ENCODE measurements at regions not wholly inside any gene's neighbourhood (a gene's known extent, or its start where the extent isn't known, plus 50 kb on each side); places are given as distances from the start of the nearest gene placed in this dataset.
A peak's percentile ranks its signal among the peaks of the same experiment; 100 is the strongest.

- H3K4me1 ChIP-seq, result no peaks in the 10 kb centered on the region
- peaks cover 0 to 11% of the 10 kb centered on the region in 2 donors for H3K9me3 ChIP-seq
- H3K4me3 ChIP-seq, result no peak overlapping the region
- no peak for TF ChIP-seq POLR2A (IDR thresholded peaks at IDR 0.05)
- TF ChIP-seq POLR2AphosphoS5 (IDR thresholded peaks at IDR 0.05), result no peak
- no peak for TF ChIP-seq CTCF (IDR thresholded peaks at IDR 0.05)
- no peak overlapping the region for H3K27ac ChIP-seq
- H3K36me3 ChIP-seq, result no peaks in the 10 kb centered on the region
- peaks cover 0 to 20% of the 10 kb centered on the region in 2 donors for H3K27me3 ChIP-seq
- peak in 1 of 2 donors; percentile 40 for DNase-seq (ENCODE audit: low spot score in 2 of 2)
- intact Hi-C loops (cut with DNase I; ENCODE audit: low total_unique reads), result no loop called here
Observed at GRCh38 chr19:30078381-30078910, 136.4 kb downstream of the URI1 start.

GRCh38 chr19:30079200-30079599 is 137.2 kb downstream of the URI1 start:
- intact Hi-C loops (cut with DNase I; ENCODE audit: low total_unique reads), result no loop called here
- peaks cover 0 to 11% of the 10 kb centered on the region in 2 donors for H3K9me3 ChIP-seq
- no peaks in the 10 kb centered on the region for H3K36me3 ChIP-seq
- no peak for DNase-seq (ENCODE audit: low spot score in 2 of 2)
- H3K4me1 ChIP-seq, result no peaks in the 10 kb centered on the region
- peaks cover 0 to 14% of the 10 kb centered on the region in 2 donors for H3K27me3 ChIP-seq
- no peak overlapping the region for H3K27ac ChIP-seq
- TF ChIP-seq CTCF (IDR thresholded peaks at IDR 0.05), result no peak
- TF ChIP-seq POLR2AphosphoS5 (IDR thresholded peaks at IDR 0.05), result no peak
- TF ChIP-seq POLR2A (IDR thresholded peaks at IDR 0.05), result no peak
- no peak overlapping the region for H3K4me3 ChIP-seq

- intact Hi-C loops (cut with DNase I; ENCODE audit: low total_unique reads), result no loop called here
- Histone ChIP-seq H3K27ac (no peak overlapping the region), H3K27me3 (peaks cover 0 to 8% of the 10 kb centered on the region in 2 donors), H3K36me3 (no peaks in the 10 kb centered on the region), H3K4me1 (no peaks in the 10 kb centered on the region), H3K4me3 (no peak overlapping the region), H3K9me3 (peaks cover 0 to 11% of the 10 kb centered on the region in 2 donors)
- TF ChIP-seq POLR2A (IDR thresholded peaks at IDR 0.05) (no peak), POLR2AphosphoS5 (IDR thresholded peaks at IDR 0.05) (no peak), CTCF (IDR thresholded peaks at IDR 0.05) (no peak)
- DNase-seq (ENCODE audit: low spot score in 2 of 2), result no peak
Observed at GRCh38 chr19:30082168-30082567, 140.1 kb downstream of the URI1 start.

- intact Hi-C loops (cut with DNase I; ENCODE audit: low total_unique reads), result no loop called here
- peaks cover 0 to 6% of the 10 kb centered on the region in 2 donors for H3K27me3 ChIP-seq
- no peak for DNase-seq (ENCODE audit: low spot score in 2 of 2)
- H3K9me3 ChIP-seq, result peaks cover 0 to 11% of the 10 kb centered on the region in 2 donors
- H3K27ac ChIP-seq, result no peak overlapping the region
- TF ChIP-seq POLR2AphosphoS5 (IDR thresholded peaks at IDR 0.05) (no peak), CTCF (IDR thresholded peaks at IDR 0.05) (no peak), POLR2A (IDR thresholded peaks at IDR 0.05) (no peak)
- H3K36me3 ChIP-seq, result no peaks in the 10 kb centered on the region
- H3K4me3 ChIP-seq, result no peak overlapping the region
- H3K4me1 ChIP-seq, result no peaks in the 10 kb centered on the region
Observed at GRCh38 chr19:30082611-30083010, 140.6 kb downstream of the URI1 start.

- TF ChIP-seq POLR2AphosphoS5 (IDR thresholded peaks at IDR 0.05), result no peak
- TF ChIP-seq POLR2A (IDR thresholded peaks at IDR 0.05), result no peak
- TF ChIP-seq CTCF (IDR thresholded peaks at IDR 0.05), result no peak
- Histone ChIP-seq H3K4me3 (no peak overlapping the region), H3K27me3 (peaks cover 0 to 3% of the 10 kb centered on the region in 2 donors), H3K9me3 (peaks cover 0 to 11% of the 10 kb centered on the region in 2 donors), H3K4me1 (no peaks in the 10 kb centered on the region), H3K36me3 (no peaks in the 10 kb centered on the region), H3K27ac (no peak overlapping the region)
- DNase-seq (ENCODE audit: low spot score in 2 of 2), result no peak
- intact Hi-C loops (cut with DNase I; ENCODE audit: low total_unique reads), result no loop called here
Observed at GRCh38 chr19:30083125-30083681, 141.2 kb downstream of the URI1 start.
